Left kidney (tissue), 1 donor: ENCODE measurements at regions not wholly inside any gene's neighbourhood (a gene's known extent, or its start where the extent isn't known, plus 50 kb on each side); places are given as distances from the start of the nearest gene placed in this dataset.
A peak's percentile ranks its signal among the peaks of the same experiment; 100 is the strongest.
"Not testable (repeated sequence)": the region's sequence is repeated elsewhere in the genome, so short reads cannot be mapped to it uniquely, and the experiment has no call there.

Source experiments
- DNase-seq: peaks from one replicate; pipeline ENCODE4 v3.0.0-alpha.2; 2013

- DNase-seq, result no peak
Observed at GRCh38 chr4:13678186-13678924, 50.8 kb upstream of the BOD1L1 start.

- no peak for DNase-seq
Observed at GRCh38 chr4:13681570-13681969, 54.0 kb upstream of the BOD1L1 start.

GRCh38 chr4:13694256-13694655 lies 66.7 kb upstream of the BOD1L1 start:
- no peak for DNase-seq

- DNase-seq, result no peak
Observed at GRCh38 chr4:13698296-13698695, 70.8 kb upstream of the BOD1L1 start.

- no peak for DNase-seq
Observed at GRCh38 chr4:13700021-13700857, 72.7 kb upstream of the BOD1L1 start.

- DNase-seq, result not testable (repeated sequence)
Observed at GRCh38 chr4:13700858-13701140, 73.3 kb upstream of the BOD1L1 start.

GRCh38 chr4:13701937-13702446 lies 74.5 kb upstream of the BOD1L1 start:
- DNase-seq, result no peak

GRCh38 chr4:13703096-13703495 lies 75.6 kb upstream of the BOD1L1 start:
- no peak for DNase-seq

GRCh38 chr4:13704035-13704434 lies 76.5 kb upstream of the BOD1L1 start:
- DNase-seq, result no peak

GRCh38 chr4:13704761-13705160 lies 77.2 kb upstream of the BOD1L1 start:
- DNase-seq, result no peak

- DNase-seq, result peak; percentile 31
Observed at GRCh38 chr4:13705521-13706041, 78.1 kb upstream of the BOD1L1 start.

- no peak for DNase-seq
Observed at GRCh38 chr4:13706120-13706519, 78.6 kb upstream of the BOD1L1 start.

GRCh38 chr4:13706716-13707115 lies 79.2 kb upstream of the BOD1L1 start:
- DNase-seq, result no peak

GRCh38 chr4:13710246-13710885 lies 82.8 kb upstream of the BOD1L1 start:
- no peak for DNase-seq

- no peak for DNase-seq
Observed at GRCh38 chr4:13711233-13711785, 83.8 kb upstream of the BOD1L1 start.

GRCh38 chr4:13721894-13722293 lies 94.4 kb upstream of the BOD1L1 start:
- no peak for DNase-seq

GRCh38 chr4:13722649-13723048 lies 95.1 kb upstream of the BOD1L1 start:
- DNase-seq, result no peak

GRCh38 chr4:13728761-13729160 lies 101.2 kb upstream of the BOD1L1 start:
- no peak for DNase-seq

- DNase-seq, result no peak
Observed at GRCh38 chr4:13731019-13731418, 103.5 kb upstream of the BOD1L1 start.

- DNase-seq, result no peak
Observed at GRCh38 chr4:13733817-13734216, 106.3 kb upstream of the BOD1L1 start.

GRCh38 chr4:13750594-13750993 lies 123.1 kb upstream of the BOD1L1 start:
- no peak for DNase-seq

- DNase-seq, result not testable (repeated sequence)
Observed at GRCh38 chr4:13761581-13761980, 134.1 kb upstream of the BOD1L1 start.
